GM12873 (cell line): ENCODE measurements at regions not wholly inside any gene's neighbourhood (a gene's known extent, or its start where the extent isn't known, plus 50 kb on each side); places are given as distances from the start of the nearest gene placed in this dataset.

Experiments
- CTCF ChIP-seq: IDR thresholded peaks from 2 replicates; pipeline ENCODE4 v1.5.1; 2012; ENCODE audit warnings: low read depth, mild to moderate bottlenecking, moderate library complexity, low read length, control low read depth; ENCODE audit not compliant: insufficient read depth; ENCODE audit errors: missing control alignments

GRCh38 chr17:20896153-20896649, 146.6 kb downstream of the USP22 start:
- TF ChIP-seq CTCF = no peak

GRCh38 chr17:20908313-20909267, 134.2 kb downstream of the USP22 start:
- peak; percentile 61 for TF ChIP-seq CTCF

- no peak for TF ChIP-seq CTCF
These were observed 128.2 kb downstream of the USP22 start for GRCh38 chr17:20914658-20915057.

DNA sequence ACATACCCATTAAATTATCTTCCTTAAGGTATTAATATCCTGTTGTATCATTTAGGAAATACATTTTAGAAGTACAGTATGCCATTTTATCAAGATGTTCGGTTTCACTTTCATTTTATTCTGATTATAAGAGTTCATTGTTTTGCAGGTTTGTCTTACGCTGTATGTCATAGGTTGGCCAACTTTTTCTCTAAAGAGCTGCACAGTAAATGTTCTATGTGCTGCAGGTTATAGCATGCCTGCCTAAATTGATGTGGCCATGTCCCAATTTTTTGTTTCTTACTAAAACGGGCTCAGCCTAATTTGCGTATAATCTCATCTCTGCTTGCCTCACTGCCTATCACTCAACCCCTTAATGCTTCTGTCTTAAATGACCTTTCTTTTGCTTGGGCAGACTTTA, 126.4 kb downstream of the USP22 start:
- TF ChIP-seq CTCF = no peak

DNA sequence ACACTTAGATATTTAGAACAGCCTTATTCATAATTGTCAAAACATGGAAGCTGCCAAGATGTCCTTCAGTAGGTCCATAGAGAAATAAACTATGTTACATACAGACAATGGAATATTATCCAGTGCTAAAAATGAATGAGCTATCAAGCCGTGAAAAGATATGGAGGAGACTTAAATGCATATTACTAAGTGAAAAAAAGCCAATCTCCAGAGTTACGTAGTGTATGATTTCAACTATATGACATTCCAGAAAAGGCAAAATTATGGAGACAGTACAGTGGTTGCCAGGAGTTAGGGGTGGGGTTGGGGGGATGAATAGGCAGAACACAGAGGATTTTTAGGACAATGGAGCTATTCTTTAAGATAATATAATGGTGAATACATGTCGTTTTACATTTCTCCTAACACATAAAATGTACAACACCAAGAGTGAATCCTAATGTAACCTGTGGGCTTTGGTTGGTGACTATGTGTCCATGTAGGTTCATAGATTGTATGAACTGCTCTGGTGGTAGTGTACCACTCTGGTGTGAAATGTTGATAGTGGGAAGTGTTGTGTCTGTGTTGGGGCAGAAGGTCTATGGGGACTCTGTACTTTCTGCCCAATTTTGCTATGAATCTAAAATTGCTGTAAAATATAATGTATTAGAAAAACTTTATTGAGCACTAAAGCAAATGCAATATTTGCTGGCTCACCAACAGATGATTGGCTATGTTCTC, 122.6 kb downstream of the USP22 start:
- TF ChIP-seq CTCF = no peak

GRCh38 chr17:20920815-20921199, 122.0 kb downstream of the USP22 start:
- no peak for TF ChIP-seq CTCF

- no peak for TF ChIP-seq CTCF
These were observed 120.6 kb downstream of the USP22 start for GRCh38 chr17:20922128-20922670.
